ENCODE measurements at regions not wholly inside any gene's neighbourhood (a gene's known extent, or its start where the extent isn't known, plus 50 kb on each side); places are given as distances from the start of the nearest gene placed in this dataset.

DNA sequence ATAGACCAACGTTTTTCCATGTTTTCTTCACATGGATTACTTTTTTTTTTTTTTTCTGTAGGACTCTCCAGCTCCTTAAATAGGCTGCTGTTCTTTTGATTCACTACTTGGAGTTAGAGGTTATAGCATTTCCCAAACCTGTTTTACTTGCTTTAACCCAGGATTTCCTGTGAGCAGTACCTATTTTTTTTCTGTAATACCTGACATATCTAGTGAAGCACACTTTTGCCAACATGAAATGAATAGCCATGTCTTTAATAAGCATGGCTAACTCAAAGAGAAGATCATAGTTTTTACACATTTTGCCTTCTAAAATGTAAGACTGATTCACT, 137.0 kb downstream of the FOXA2 start:
- Histone ChIP-seq H3K36me3 (ENCODE audit: control insufficient read depth in 4 of 4, insufficient read depth in 3 of 4, low read depth in 1 of 4, low read length in 3 of 4) (no peaks in the 10 kb centered on the region), H3K27me3 (ENCODE audit: control insufficient read depth in 4 of 4, insufficient read depth in 4 of 4, low read length in 3 of 4) (no peaks in the 10 kb centered on the region), H3K4me1 (ENCODE audit: control insufficient read depth in 4 of 4, insufficient read depth in 4 of 4, low read length in 3 of 4) (peaks cover 7 to 24% (median 21%) of the 10 kb centered on the region in 4 donors), H3K27ac (ENCODE audit: low read depth in 1 of 2, low read length in 2 of 2) (no peak overlapping the region), H3K9ac (ENCODE audit: low read depth in 1 of 2, low read length in 2 of 2) (no peak overlapping the region), H3K4me3 (ENCODE audit: low read depth in 1 of 3, low read length in 3 of 3) (no peak overlapping the region), H3K9me3 (ENCODE audit: control insufficient read depth in 4 of 4, low read length in 3 of 4) (no peaks in the 10 kb centered on the region)
- 52% methylated on average over 1 of the region's 1 CpG for WGBS
- TF ChIP-seq, protein P1, sequence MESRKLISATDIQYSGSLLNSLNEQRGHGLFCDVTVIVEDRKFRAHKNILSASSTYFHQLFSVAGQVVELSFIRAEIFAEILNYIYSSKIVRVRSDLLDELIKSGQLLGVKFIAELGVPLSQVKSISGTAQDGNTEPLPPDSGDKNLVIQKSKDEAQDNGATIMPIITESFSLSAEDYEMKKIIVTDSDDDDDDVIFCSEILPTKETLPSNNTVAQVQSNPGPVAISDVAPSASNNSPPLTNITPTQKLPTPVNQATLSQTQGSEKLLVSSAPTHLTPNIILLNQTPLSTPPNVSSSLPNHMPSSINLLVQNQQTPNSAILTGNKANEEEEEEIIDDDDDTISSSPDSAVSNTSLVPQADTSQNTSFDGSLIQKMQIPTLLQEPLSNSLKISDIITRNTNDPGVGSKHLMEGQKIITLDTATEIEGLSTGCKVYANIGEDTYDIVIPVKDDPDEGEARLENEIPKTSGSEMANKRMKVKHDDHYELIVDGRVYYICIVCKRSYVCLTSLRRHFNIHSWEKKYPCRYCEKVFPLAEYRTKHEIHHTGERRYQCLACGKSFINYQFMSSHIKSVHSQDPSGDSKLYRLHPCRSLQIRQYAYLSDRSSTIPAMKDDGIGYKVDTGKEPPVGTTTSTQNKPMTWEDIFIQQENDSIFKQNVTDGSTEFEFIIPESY (IDR thresholded peaks at IDR 0.05): no peak
- no peak for TF ChIP-seq FOXA2 (IDR thresholded peaks at IDR 0.05)
- TF ChIP-seq EGR1 (IDR thresholded peaks at IDR 0.05; ENCODE audit: low read depth in 2 of 2): no peak
- no peak for TF ChIP-seq CTCF (IDR thresholded peaks at IDR 0.05; ENCODE audit: low read depth, low read length, missing input control)
- TF ChIP-seq RXRA (IDR thresholded peaks at IDR 0.05): no peak
- no peak for TF ChIP-seq YY1 (IDR thresholded peaks at IDR 0.05)
- no peak for TF ChIP-seq RAD21 (IDR thresholded peaks at IDR 0.05)
- TF ChIP-seq FOXA1 (IDR thresholded peaks at IDR 0.05): no peak
- no peak for TF ChIP-seq GABPA (IDR thresholded peaks at IDR 0.05 in 1 of 2, conservative IDR thresholded peaks at IDR 0.05 in 1 of 2)
- TF ChIP-seq SP1 (IDR thresholded peaks at IDR 0.05): no peak
- DNase-seq (ENCODE audit: low spot score): no peak

DNA sequence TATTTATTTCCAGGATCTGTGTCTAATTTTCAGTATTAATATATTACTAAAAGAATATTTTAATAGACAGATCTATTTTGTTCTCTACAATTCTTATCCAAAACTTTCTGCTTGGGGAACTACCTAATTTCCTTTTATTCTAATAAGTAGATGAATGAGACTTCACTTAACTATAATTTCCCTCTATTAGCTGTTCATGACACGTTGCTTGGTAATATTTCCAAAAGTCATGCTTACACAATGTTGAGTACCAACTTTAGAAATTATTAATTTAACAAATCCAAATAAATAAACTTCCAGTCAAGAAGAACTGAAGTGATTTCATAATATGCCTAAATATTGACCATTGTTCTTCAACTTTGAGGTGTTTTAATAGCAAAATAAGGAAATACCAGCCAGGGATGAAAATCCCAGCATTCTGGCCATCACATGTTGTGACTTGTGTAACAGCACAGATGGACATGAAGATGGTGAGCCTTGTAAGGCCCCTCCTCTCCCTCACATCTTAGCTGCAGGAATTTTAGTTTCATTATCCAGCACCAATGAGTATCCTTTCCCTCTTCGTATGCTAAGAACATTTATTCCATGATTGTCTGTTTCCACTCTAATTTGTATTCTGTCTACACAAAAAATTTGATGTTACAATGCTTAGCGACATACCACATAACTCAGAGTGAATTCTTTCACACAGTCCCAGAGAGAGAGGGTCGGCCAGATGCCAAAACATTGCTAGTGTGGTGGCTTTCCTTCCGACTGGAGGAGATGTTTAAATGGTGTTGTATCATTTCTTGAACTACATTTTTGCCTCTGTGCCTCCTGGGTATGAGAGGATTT, 137.5 kb downstream of the FOXA2 start:
- Histone ChIP-seq H3K27me3 (ENCODE audit: control insufficient read depth in 4 of 4, insufficient read depth in 4 of 4, low read length in 3 of 4) (no peaks in the 10 kb centered on the region), H3K4me1 (ENCODE audit: control insufficient read depth in 4 of 4, insufficient read depth in 4 of 4, low read length in 3 of 4) (peaks cover 7 to 22% (median 18%) of the 10 kb centered on the region in 4 donors), H3K27ac (ENCODE audit: low read depth in 1 of 2, low read length in 2 of 2) (no peak overlapping the region), H3K9ac (ENCODE audit: low read depth in 1 of 2, low read length in 2 of 2) (no peak overlapping the region), H3K9me3 (ENCODE audit: control insufficient read depth in 4 of 4, low read length in 3 of 4) (no peaks in the 10 kb centered on the region), H3K36me3 (ENCODE audit: control insufficient read depth in 4 of 4, insufficient read depth in 3 of 4, low read depth in 1 of 4, low read length in 3 of 4) (no peaks in the 10 kb centered on the region), H3K4me3 (ENCODE audit: low read depth in 1 of 3, low read length in 3 of 3) (no peak overlapping the region)
- TF ChIP-seq HNF4A (conservative IDR thresholded peaks at IDR 0.05): no peak
- no peak for TF ChIP-seq YY1 (IDR thresholded peaks at IDR 0.05)
- no peak for TF ChIP-seq NR2F2 (IDR thresholded peaks at IDR 0.05)
- no peak for TF ChIP-seq REST (IDR thresholded peaks at IDR 0.05)
- TF ChIP-seq, protein P1 (IDR thresholded peaks at IDR 0.05): no peak
- TF ChIP-seq CTCF (IDR thresholded peaks at IDR 0.05; ENCODE audit: low read depth, low read length, missing input control): no peak
- TF ChIP-seq HNF4G (IDR thresholded peaks at IDR 0.05): no peak
- no peak for TF ChIP-seq GABPA (IDR thresholded peaks at IDR 0.05 in 1 of 2, conservative IDR thresholded peaks at IDR 0.05 in 1 of 2)
- TF ChIP-seq SP1 (IDR thresholded peaks at IDR 0.05): no peak
- no peak for TF ChIP-seq TAF1 (conservative IDR thresholded peaks at IDR 0.05)
- TF ChIP-seq, protein P2, sequence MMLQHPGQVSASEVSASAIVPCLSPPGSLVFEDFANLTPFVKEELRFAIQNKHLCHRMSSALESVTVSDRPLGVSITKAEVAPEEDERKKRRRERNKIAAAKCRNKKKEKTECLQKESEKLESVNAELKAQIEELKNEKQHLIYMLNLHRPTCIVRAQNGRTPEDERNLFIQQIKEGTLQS (IDR thresholded peaks at IDR 0.05): no peak
- TF ChIP-seq EGR1 (IDR thresholded peaks at IDR 0.05; ENCODE audit: low read depth in 2 of 2): no peak
- no peak for TF ChIP-seq FOXA2 (IDR thresholded peaks at IDR 0.05)
- TF ChIP-seq JUND (IDR thresholded peaks at IDR 0.05): no peak
- no peak for TF ChIP-seq FOXA1 (IDR thresholded peaks at IDR 0.05)
- no peak for DNase-seq (ENCODE audit: low spot score)
- WGBS: 76% methylated on average over 5 of the region's 5 CpGs

Data from liver (tissue), 8 donors.